HL-60 (cell line): ENCODE measurements at regions not wholly inside any gene's neighbourhood (a gene's known extent, or its start where the extent isn't known, plus 50 kb on each side); places are given as distances from the start of the nearest gene placed in this dataset.

Experiments used
- CTCF ChIP-seq: IDR thresholded peaks from one replicate; pipeline ENCODE4 v1.5.1; 2011; ENCODE audit warnings: low read length, control low read depth, inconsistent platforms; ENCODE audit not compliant: insufficient read depth
- GABPA ChIP-seq: IDR thresholded peaks from 2 replicates; pipeline ENCODE4 v1.6.1; 2012; ENCODE audit warnings: low read depth
- POLR2AphosphoS5 ChIP-seq: IDR thresholded peaks from 2 replicates; pipeline ENCODE4 v1.6.1; 2012; ENCODE audit warnings: low read depth
- SPI1 ChIP-seq: IDR thresholded peaks from 2 replicates; pipeline ENCODE4 v1.6.1; 2012; ENCODE audit warnings: low read depth, mild to moderate bottlenecking, borderline replicate concordance
- TF ChIP-seq, protein P1 (sequence below): IDR thresholded peaks from 2 replicates; pipeline ENCODE4 v1.6.1; 2012; ENCODE audit warnings: low read depth; ENCODE audit not compliant: insufficient replicate concordance

- no peak for TF ChIP-seq CTCF
- TF ChIP-seq, protein P1, sequence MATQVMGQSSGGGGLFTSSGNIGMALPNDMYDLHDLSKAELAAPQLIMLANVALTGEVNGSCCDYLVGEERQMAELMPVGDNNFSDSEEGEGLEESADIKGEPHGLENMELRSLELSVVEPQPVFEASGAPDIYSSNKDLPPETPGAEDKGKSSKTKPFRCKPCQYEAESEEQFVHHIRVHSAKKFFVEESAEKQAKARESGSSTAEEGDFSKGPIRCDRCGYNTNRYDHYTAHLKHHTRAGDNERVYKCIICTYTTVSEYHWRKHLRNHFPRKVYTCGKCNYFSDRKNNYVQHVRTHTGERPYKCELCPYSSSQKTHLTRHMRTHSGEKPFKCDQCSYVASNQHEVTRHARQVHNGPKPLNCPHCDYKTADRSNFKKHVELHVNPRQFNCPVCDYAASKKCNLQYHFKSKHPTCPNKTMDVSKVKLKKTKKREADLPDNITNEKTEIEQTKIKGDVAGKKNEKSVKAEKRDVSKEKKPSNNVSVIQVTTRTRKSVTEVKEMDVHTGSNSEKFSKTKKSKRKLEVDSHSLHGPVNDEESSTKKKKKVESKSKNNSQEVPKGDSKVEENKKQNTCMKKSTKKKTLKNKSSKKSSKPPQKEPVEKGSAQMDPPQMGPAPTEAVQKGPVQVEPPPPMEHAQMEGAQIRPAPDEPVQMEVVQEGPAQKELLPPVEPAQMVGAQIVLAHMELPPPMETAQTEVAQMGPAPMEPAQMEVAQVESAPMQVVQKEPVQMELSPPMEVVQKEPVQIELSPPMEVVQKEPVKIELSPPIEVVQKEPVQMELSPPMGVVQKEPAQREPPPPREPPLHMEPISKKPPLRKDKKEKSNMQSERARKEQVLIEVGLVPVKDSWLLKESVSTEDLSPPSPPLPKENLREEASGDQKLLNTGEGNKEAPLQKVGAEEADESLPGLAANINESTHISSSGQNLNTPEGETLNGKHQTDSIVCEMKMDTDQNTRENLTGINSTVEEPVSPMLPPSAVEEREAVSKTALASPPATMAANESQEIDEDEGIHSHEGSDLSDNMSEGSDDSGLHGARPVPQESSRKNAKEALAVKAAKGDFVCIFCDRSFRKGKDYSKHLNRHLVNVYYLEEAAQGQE, result no peak
- TF ChIP-seq POLR2AphosphoS5, result no peak
- TF ChIP-seq GABPA, result no peak
- no peak for TF ChIP-seq SPI1
Observed at GRCh38 chr5:167355346-167355745, 936.1 kb upstream of the WWC1 start.
